ENCODE measurements at regions not wholly inside any gene's neighbourhood (a gene's known extent, or its start where the extent isn't known, plus 50 kb on each side); places are given as distances from the start of the nearest gene placed in this dataset.

DNA sequence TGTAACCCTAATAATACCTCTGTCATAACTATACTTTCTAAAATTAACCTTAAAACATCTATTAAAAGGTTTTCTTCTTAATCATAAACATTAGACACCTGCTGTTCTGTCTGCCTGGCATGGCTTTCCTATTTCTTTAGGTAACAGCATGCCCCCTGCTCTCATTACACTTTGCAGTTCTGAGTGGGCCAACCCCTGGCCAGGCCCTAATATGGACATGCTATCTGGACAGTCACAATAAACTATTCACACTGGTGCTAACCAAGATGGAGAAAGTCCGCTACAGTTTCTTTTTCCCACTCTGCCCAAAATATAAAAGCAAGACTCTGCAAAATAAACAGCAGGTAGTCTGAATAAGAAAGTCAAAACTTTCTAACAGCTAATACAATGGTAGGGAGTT, 84.0 kb downstream of the ELAPOR2 start:
- DNase-seq (ENCODE audit: low spot score) = no peak
- ATAC-seq = no peak

DNA sequence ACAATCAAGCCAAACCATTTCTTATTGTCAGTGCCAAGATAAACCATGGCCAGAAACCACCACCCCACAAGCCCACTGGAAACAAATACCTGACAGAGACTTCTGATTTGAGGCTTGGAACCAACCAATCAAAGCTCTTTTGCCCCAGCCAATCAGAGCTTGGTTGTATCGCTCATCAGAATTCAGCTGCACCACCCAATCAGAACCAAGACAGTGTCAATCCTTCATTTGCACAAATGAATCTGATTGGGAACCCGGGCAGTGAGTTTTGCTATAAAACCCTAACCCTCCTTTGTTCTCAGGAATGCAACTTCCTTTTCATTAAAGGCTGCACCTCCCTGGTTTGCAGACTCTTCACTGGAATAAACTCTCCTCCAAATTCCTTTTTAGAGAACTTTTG, 87.4 kb downstream of the ELAPOR2 start:
- DNase-seq (ENCODE audit: low spot score) = no peak
- ATAC-seq = no peak

DNA sequence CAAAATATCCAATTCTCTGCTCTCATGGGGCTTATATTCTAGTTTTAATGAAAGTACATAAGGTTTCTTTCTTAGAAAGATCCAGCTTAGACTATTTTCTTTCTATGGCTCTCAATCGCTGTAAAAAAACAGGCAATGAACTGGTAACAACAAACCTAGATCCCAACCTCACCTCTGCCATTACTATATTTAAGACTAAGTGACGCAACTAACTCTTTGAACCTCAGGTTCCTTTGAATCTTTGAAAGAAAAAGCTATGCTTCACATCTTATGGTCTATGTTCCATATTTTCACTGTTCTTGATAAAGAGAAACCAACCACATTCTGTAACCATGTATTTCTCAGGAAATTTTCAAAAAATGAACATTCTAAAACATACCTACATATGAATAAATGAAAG, 88.5 kb downstream of the ELAPOR2 start:
- ATAC-seq (no peak), DNase-seq (ENCODE audit: low spot score) (no peak)

DNA sequence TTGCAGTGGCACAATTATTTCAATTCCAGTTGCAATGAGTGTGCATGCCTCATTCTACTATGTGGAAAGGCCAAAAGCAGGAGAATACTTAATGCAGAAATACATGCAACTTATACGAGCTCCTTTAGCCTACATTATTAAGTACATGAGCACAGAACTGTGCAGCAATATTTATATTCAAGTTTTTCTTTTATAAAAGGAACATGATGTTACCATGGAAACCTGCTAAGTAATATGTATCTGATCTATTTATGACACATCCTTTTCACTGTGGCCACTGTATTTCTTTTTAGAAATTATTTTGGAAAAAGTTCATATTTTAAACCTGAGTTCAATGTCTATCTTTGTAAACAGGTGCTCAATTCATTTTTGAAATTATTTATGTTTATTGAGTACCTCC, 88.9 kb downstream of the ELAPOR2 start:
- ATAC-seq (no peak), DNase-seq (ENCODE audit: low spot score) (no peak)

DNA sequence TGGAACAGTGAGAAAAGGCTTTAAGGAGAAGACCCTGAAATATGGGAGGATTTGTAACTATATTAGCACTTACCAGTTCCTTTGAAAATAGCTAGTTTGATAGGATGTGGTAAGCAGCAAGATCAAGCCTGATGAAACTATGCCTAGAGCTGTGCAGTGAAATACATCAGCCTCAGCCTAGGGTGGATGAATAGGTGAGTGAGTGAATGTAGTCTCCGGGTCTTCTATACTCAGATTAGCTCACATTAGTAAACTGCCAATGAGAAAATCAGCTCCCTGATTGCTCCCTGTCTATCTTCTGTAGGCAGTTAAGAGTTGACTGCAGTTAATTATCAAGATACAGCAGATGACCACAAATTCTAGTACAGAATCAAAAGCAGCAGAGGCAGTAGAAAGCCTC, 89.6 kb downstream of the ELAPOR2 start:
- ATAC-seq = no peak
- DNase-seq (ENCODE audit: low spot score) = no peak

DNA sequence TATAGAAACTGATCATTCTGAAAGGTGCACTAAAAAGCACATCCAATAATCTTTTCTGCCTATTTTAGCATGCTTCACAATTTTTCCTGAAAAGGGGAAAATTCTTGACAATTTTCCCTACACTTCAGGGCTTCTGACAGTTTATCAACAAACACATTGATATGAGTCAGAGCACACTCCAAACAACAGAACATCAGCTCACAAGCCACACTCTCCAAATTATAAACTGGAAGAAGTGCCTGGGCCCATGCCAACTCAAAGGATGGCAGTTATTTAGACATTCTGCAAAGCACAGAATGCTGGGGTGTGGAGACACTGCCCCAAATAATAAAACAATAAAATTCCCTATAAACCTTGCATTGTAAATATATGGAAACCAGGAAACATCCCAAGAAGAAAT, 90.8 kb downstream of the ELAPOR2 start:
- DNase-seq (ENCODE audit: low spot score) (no peak), ATAC-seq (no peak)

DNA sequence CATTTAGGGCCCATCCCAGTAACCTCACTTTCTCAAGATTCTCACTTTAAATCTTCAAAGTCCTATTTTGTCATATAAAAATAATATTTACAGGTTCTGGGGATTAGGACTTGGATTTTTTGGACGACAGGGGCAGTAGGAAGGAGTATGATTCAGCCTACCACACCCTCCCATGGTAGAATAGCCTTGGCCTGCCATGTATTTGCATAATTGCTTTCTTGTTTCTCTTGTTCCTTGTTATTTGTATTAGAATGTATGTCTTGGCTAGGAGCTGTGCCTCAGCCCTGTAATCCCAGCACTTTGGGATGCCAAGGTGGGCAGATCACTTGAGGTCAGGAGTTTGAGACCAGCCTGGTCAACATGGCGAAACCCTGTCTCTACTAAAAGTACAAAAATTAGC, 92.5 kb downstream of the ELAPOR2 start:
- no peak for DNase-seq (ENCODE audit: low spot score)
- no peak for ATAC-seq

DNA sequence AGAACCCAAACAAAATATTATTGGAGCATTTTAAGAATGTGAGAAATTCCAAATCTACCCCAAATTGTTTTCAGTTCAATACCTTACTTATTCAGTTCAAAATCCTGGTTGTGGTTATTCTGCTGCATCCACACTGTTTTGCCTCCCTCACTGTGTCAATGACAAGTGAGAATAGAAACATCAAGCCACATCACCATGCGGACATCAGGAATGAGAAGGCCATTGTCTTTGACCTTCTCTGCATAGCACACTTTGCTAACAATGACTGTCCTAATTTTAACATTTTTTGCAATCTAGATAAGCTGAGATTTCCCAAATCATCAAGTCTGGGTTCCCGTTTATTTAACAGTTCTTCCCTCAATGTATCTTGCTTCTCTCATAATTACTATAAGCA, 93.7 kb downstream of the ELAPOR2 start:
- ATAC-seq (no peak), DNase-seq (ENCODE audit: low spot score) (no peak)

DNA sequence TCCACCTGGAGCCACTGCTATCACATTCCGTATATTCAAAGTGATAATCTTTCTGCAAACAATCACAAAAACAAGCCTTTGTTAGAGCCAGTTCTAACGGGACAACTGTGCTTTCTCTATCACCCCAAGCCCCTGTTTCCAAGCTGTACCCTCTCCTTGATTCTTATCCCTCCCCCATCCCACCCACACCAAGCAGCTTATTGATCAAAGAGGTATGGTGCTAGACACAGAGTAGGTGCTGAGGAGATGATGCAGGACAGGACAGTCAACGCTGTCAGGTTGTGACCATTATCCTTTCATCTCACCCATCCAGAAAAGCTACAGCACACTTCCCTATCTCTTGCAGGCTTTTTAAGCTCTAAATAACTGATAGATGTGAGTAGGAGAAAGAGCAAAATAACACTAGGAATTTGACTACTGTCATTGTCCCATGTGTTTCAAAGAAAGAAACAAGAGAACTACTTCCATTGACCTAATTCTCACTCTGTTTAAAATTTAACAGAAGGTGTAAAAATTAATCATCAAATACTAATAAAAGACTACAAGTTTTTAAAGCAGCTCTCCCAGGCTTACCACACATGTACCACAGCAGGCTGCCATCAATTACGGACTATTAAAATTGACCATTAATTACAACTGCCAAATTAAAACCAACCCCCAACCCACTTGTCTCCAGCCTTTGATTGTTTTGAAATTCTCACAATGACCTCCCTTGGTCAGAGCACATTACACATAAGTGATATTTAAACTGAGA, 94.3 kb downstream of the ELAPOR2 start:
- ATAC-seq (no peak), DNase-seq (ENCODE audit: low spot score) (no peak)

DNA sequence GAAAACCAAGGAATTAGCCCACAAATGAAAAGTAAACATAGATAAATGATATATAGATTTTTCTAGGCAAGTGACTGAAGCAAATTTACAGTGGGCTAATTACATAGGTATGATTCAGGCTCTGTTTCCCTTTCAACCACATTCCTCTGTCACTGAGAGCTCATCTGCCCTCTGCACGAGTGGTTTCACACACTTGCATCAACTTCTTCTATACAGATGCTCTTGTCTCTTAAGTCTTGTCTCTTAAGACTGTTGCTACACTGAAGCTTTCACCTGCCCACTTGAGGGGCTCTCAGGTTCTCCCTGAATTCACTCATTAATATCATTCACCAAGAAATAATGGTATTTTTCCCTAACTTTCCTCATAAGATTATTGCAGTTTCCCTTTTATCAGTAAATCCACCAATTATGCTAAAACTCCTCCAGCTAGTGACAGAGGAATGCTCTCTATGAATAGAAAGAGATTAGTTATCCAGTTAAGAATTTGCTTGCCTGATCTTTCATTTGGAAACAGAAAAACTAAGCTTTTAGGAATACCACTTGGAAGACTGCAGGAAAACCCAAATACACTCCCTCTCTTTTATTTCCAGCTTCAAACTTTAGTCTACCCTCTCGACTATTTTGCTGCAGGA, 95.7 kb downstream of the ELAPOR2 start:
- no peak for DNase-seq (ENCODE audit: low spot score)
- no peak for ATAC-seq

DNA sequence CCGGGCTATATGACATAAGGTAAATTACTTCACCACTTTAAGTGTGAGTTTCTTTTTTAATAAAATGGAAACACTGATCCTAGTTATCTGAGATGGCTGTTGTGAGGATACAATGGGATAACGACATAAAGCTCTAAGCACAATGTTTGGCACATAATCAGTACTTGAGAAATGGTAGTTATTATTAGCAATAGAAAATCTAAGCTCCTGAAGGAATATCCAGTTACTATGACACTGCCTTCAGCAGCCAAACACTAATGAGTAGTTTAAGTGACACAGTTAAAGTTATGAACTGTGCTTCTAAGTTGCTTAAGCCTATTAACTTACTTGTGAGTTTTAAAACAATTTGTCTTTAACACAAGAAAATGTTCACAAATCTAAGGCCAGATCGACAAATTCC, 96.8 kb downstream of the ELAPOR2 start:
- no peak for DNase-seq (ENCODE audit: low spot score)
- no peak for ATAC-seq

DNA sequence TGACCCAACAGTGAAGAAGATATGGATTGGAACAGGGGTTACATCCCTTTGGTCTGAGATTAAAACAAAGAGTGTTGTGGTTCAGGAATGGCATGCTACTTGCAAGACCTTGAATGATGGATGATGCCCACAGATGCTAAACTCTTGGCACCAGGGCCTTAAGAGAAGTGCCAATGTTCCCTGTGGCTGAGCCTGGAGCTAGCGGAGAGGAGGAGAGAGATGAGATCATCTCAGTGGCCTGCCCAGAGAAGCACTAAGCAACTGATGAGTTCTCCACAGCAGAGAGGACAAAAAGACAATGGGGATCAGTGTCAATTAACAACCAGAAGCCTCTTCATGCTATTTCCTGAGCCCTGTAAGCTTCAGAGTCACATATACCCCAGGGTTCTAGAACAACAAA, 97.8 kb downstream of the ELAPOR2 start:
- ATAC-seq (no peak), DNase-seq (ENCODE audit: low spot score) (no peak)

DNA sequence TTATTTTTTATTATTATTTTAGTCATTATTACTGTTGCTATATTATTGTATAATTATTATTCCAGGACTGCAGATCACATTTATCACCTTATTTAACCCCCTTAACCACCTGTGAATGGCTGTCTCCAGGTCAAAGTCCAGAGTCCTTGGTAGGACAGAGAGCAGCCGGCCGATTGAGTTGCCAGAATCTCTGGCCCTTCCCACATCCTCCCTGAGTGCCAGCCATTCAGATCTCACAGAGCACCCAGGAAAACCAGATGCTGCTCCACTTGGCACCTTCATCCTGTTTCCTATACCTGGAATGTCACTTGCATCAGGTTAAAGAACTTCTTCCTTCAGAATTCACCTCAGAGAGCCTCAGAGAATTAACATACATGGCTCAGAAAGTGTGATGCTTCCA, 101.1 kb downstream of the ELAPOR2 start:
- ATAC-seq = no peak
- DNase-seq (ENCODE audit: low spot score) = no peak

DNA sequence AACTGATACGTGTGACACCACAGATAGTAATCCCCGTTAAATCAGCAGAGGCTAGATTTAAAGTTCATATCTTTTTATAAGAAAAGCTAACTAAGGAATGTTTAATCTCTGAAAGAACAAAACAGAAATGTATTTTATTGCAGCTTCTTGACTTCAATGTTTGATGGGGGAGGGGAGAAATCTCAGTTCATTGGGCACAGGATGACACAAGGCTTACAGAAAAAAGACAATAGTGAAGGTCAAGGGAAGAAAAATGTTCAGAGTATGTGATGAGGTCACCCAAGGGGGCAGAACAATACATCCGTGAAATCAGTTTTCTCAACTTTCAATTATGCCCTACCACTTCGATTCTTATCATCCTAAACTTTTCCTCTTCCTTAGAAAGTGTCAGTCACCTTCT, 102.9 kb downstream of the ELAPOR2 start:
- ATAC-seq = no peak
- no peak for DNase-seq (ENCODE audit: low spot score)

DNA sequence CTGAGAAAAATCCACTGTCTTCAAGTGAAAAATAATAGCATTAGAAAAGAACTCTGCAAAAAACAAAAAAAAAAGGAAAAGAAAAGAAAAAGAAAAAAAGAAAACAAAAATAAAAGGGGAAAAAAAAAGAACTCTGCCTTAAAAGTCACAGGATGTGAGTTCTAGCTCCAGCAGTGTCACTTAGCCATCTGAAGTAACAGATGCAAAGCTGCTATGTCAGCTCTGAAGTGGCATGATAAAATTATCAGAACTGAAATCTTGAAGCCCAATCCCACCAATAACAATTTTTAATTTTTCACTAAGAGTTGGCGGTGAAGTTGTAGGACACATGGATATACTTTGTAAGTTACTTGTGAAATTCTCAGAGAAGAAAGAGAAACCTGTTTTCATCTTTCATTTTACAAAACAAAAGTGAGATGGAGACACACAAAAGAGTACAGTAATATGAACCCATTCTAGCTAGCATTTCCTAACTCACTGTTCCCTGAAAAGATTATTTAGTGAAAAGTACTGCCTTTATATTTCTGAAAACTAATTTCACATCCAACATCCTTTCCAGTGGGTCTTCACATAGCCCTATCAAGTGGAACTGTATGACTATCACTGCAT, 103.5 kb downstream of the ELAPOR2 start:
- DNase-seq (ENCODE audit: low spot score) (no peak), ATAC-seq (no peak)

DNA sequence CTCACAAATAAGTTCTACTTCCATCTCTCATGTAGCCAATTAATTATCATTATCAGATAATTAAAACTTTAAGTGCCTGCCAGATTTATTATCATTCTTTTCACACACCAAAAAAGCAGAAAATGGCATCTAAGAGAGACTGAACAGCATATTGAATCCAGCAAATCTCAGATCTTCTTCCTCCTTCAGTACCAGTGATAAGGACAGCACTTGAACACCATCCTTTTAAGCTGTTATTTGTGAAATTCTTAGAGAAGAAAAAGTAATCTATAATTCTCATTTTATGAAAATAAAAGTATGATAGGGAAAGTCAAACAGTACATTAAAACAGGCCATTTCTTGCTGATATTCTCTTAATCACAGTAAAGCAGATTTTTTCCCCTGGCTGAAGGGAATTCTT, 104.5 kb downstream of the ELAPOR2 start:
- ATAC-seq = no peak
- no peak for DNase-seq (ENCODE audit: low spot score)

DNA sequence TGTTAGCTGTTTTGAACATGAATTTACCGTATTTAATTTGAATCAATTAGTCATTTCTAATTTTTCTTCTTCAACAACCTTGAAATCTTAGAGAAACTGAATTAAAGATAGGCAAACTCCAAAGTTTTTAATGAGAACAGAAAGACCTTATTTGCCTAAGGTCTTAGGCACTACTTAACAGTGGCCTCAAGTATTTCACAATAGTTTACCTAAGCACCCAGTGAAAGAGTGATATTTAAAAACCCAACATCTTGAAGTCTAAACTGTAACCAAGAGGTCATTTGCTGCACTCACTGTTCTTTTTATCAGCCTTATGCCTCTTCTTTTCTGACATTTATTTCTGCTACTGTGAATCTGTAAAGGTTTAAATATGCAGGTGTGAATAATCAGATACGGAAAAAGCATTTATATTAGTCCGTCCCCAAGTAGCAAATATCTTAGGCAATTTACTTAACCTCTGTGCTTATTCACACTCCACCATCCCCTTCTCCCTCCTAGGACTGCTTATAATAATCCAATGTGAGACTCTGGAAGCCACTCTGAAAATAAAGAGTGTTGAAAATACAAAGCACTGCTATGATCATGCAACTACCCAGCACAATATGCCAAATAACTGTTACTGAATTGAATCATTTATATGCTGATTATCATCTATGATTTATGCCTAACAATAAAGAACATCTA, 105.7 kb downstream of the ELAPOR2 start:
- ATAC-seq = no peak
- no peak for DNase-seq (ENCODE audit: low spot score)

DNA sequence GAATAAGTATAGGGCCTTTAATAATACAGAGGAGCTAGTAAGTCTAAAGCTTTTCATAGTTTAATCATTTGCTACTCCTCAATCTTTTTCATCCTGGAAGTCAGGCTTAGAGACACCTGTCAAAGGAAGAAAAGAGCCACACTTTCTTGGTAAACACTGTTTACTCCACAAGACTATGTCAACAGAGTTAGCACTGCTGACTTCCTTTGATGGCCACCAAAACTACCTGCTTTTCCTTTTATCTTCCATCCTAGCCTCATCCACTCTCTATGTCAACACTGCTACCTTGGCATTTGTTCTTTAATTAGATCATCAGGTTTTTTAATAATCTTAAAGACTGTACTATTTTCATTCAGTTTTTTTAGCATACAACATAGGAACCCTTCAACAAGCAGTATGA, 106.2 kb downstream of the ELAPOR2 start:
- ATAC-seq (no peak), DNase-seq (ENCODE audit: low spot score) (no peak)

DNA sequence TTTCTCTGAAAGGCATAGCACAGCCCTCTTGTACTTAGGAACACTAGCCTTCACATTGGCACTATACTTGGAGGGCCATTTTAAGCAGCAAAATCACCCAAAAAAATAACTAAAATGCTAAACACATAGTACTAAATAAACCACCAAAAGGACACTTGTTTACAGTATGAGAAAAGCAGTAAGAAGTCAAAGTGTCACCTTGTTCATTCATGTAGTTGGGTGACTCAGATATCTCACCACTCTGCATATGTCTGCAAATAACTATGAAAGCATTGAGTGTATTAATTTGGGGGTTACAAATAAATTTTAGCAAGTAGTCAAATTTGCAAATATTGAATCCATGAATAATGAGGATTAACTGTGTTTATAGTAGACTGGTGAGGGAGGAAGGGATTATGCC, 107.6 kb downstream of the ELAPOR2 start:
- no peak for ATAC-seq

DNA sequence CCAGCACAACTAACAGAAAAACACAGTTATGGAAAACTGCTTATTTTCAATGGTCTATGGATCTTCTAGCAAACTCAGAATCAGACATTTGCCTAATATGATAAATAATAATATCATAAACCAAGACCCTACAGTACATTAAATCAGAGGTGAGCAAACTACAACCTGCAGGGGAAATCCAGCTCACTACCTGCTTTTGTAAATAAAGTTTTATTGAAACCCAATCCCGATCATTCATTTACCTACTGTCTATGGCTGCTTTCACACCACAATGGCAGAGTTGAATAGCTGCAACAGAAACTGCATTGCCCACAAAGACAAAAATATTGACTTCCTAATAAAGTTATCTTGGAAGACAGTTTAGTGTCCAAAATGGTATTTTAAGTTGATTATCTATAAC, 108.5 kb downstream of the ELAPOR2 start:
- no peak for DNase-seq (ENCODE audit: low spot score)
- ATAC-seq = no peak

More for the DNA sequence above, 107.6 kb downstream of the ELAPOR2 start:
- DNase-seq (ENCODE audit: low spot score) = no peak

DNA sequence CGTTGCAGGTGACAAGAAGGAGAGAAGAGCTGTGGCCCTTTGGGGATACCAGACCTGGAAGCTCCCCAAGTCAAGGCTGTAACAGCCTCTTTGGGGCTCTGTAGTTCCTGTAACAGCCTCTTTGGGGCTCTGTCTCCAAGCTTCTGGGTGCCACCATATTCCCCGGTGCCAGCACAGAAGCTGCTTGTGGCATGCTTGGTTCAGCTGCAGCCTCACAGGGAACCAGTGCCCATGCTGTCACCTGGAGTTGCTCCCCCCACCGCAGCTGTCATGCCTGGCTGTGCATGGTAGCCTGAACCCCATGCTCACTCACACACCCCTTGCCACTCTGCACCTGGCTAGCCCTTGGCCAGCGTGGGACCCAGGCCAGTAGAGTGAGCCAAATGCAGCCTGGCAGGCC, 109.1 kb downstream of the ELAPOR2 start:
- DNase-seq (ENCODE audit: low spot score) = no peak
- ATAC-seq = no peak

DNA sequence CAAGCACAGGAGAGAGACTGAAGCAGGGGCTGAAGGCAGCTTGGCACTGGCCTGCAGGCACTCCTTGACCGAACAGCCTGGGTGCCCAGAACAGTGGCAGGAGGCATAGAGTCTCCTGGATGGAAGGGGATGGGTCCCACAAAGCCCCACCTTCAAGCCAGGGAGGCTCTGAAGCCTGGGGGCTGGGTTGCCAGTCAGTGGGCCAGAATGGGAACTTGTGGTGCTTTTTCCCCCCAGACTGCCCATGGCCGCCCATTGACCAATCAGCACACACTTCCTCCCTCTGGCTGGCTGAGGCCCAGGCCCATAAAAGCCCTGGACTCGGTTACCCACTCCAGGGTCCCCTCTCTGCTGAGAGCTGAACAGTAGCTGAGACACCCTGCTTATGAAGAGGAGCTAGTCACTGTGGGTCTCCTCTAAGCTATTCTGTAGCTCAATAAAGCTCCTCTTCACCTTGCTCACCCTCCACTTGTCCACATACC, 109.6 kb downstream of the ELAPOR2 start:
- DNase-seq (ENCODE audit: low spot score) = no peak
- no peak for ATAC-seq
